ENCODE measurements at regions not wholly inside any gene's neighbourhood (a gene's known extent, or its start where the extent isn't known, plus 50 kb on each side); places are given as distances from the start of the nearest gene placed in this dataset.

DNA sequence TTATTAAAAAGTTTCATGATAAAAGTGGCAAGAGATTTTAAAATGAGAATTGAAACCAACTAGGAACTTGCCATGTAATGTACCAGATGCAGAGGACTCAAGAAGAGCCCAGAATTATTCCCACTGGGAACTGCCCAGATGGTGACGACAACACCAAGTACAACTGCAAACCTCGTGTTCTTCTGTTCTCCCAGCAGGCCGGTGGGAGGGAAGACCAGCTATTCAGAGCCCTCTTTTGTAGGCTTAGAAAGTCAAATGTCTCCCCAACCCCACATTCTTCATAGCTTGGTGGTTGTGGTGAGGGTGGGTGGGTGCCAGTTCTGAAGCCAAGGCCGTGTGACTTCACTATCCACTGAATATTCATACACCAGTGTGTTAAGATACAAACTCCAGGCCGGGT is 54.3 kb upstream of the ITGB1 start:
- TF ChIP-seq POLR2AphosphoS5 (IDR thresholded peaks at IDR 0.05; ENCODE audit: borderline replicate concordance, low read depth, low read length) (no peak), EZH2 (IDR thresholded peaks at IDR 0.05) (no peak), FOXP2 (optimal IDR thresholded peaks at IDR 0.05; ENCODE audit: control extremely low read depth, extremely low read length, insufficient read depth) (no peak)

Measured in SK-N-MC (cell line).